Activated CD4-positive, alpha-beta T cell treated with anti-CD3 and anti-CD28 coated beads, Interleukin-2, amount 10 ng/mL, durations not matched to agents 24 days and 14 days (primary cell): ENCODE measurements at regions not wholly inside any gene's neighbourhood (a gene's known extent, or its start where the extent isn't known, plus 50 kb on each side); places are given as distances from the start of the nearest gene placed in this dataset.
A peak's percentile ranks its signal among the peaks of the same experiment; 100 is the strongest.

Experiments
- DNase-seq: peaks from one replicate; pipeline ENCODE4 v3.0.0; 2022
- H3K27ac Mint-ChIP-seq: one replicate; pipeline ENCODE4 v1.8.0; 2022; ENCODE audit warnings: mild to moderate bottlenecking, mixed read lengths
- H3K27me3 Mint-ChIP-seq: one replicate; pipeline ENCODE4 v1.8.0; 2022; ENCODE audit warnings: mixed read lengths
- H3K36me3 Mint-ChIP-seq: one replicate; pipeline ENCODE4 v1.8.0; 2022; ENCODE audit warnings: low read depth, mild to moderate bottlenecking, mixed read lengths
- H3K4me1 Mint-ChIP-seq: one replicate; pipeline ENCODE4 v1.8.0; 2021; ENCODE audit warnings: mixed read lengths
- H3K4me3 Mint-ChIP-seq: one replicate; pipeline ENCODE4 v1.8.0; 2022; ENCODE audit warnings: mild to moderate bottlenecking, moderate library complexity, mixed read lengths
- H3K9me3 Mint-ChIP-seq: one replicate; pipeline ENCODE4 v1.8.0; 2021; ENCODE audit warnings: mixed read lengths
- intact Hi-C: fragments of 100-400 bp; cut with micrococcal nuclease; formaldehyde crosslinking; loops from one replicate; pipeline ENCODE4 v1.15.1; 2023

DNA sequence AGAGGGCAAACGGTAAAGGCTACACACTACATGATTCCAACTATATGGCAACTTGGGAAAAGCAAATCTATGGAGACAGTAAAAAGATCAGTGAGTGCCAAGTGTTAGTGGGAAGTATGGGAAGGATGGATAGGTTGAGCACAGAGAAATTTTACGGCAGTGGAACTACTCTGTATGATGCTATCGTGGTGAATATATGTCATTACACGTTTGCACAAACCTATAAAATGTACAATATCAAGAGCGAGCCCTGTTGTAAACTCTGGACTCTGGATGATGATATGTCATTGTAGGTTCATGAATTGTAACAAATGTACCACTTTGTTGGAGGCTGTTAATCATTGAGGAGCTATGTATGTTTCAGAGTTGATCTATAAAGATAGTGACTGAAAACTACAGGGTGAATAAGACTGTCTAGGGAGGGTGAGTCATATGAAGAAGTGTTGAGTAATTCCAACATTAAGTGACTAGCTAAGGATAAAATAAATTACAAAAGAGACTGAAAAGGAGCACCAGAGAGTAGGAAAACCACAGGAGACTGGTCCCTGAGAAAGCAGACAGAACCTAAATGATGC, 349.2 kb upstream of the LMO3 start:
- H3K4me3 Mint-ChIP-seq: no peak overlapping the region
- H3K4me1 Mint-ChIP-seq: no peaks in the 10 kb centered on the region
- no peaks in the 10 kb centered on the region for H3K36me3 Mint-ChIP-seq
- DNase-seq: no peak
- no peaks in the 10 kb centered on the region for H3K9me3 Mint-ChIP-seq
- intact Hi-C loops: no loop called here
- H3K27ac Mint-ChIP-seq: no peak overlapping the region
- H3K27me3 Mint-ChIP-seq: no peaks in the 10 kb centered on the region

DNA sequence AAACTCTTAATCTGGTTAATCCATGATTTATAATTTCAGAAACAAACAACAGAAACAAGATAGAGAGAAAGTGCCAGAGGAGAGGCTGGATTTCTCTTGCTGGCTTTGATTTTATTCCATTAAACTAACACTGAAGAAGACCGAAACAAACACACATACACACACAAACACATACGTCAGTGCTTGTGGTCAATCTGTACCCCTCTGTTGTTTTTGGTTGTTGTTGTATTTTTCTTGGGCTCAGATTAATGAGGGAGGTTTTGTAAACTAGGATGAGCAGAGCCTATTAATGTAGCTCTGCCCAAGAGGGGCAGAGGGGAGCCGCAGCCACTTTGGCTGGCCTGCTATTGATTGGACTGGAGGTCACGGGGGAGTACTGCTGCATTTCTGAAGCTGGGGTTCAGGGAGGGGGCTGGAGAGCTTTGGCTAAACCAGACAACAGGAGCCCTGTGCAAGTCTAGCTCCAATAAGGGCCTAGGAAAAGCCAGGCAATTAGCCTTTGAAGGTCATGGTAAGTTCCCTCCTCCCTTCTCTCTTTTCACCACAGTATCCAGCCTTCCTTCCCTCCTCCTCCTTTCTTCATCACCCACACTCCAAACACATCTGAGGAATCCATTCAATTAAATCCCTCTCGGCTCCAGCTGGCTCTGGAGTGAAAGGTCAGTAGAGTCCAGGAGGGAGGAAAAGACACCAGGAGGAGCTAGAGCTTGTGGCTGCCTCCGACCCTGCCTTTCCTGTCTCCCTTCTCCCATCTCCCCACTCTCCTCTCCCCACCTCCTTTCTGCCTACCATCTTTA, 344.1 kb upstream of the LMO3 start:
- Mint-ChIP-seq H3K36me3 (no peaks in the 10 kb centered on the region), H3K27me3 (no peaks in the 10 kb centered on the region), H3K27ac (no peak overlapping the region), H3K9me3 (no peaks in the 10 kb centered on the region), H3K4me1 (no peaks in the 10 kb centered on the region), H3K4me3 (no peak overlapping the region)
- intact Hi-C loops: no loop called here
- no peak for DNase-seq

DNA sequence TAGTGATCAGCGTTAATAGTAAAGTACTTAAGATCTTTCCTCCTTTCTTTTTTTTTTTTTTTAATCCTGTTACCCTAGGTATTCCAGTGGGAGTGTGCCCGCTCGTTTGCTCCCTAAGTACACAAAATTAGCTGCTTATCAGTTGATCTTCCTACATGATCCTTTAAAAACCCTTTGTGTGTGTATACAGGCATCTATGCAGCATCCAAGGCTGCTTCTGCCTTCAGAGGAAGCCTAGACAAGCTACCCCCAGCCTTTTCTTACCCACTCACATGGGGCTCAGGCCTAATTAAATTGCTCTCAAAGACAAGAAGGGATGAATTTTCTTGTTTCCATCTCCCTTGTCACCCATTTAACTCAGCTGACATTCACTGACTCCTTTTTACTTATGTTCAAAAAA, 343.4 kb upstream of the LMO3 start:
- intact Hi-C loops: no loop called here
- H3K36me3 Mint-ChIP-seq: no peaks in the 10 kb centered on the region
- no peak overlapping the region for H3K27ac Mint-ChIP-seq

DNA sequence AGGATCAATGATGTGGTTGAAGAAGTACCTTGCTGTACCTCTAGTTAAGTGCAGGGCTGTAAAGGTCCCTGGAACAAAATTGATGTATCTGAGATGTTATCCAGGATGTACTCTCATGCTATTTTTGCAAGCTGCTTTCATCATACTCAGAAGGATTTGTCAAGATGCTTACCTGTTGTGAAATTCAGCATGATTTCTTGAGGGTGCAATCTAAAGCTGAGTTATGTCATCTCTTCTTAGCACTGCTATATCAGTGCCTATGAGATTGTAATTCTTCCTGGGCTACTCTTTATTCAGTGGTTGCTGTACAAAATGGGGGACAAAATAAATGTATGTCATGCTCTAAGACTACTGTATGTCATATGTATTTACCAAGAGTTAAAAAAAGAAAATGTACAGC, 340.7 kb upstream of the LMO3 start:
- Mint-ChIP-seq H3K36me3 (no peaks in the 10 kb centered on the region), H3K27me3 (no peaks in the 10 kb centered on the region)

More for the DNA sequence above, 343.4 kb upstream of the LMO3 start:
- Mint-ChIP-seq H3K4me1 (no peaks in the 10 kb centered on the region), H3K9me3 (no peaks in the 10 kb centered on the region), H3K4me3 (no peak overlapping the region), H3K27me3 (no peaks in the 10 kb centered on the region)
- DNase-seq: no peak

DNA sequence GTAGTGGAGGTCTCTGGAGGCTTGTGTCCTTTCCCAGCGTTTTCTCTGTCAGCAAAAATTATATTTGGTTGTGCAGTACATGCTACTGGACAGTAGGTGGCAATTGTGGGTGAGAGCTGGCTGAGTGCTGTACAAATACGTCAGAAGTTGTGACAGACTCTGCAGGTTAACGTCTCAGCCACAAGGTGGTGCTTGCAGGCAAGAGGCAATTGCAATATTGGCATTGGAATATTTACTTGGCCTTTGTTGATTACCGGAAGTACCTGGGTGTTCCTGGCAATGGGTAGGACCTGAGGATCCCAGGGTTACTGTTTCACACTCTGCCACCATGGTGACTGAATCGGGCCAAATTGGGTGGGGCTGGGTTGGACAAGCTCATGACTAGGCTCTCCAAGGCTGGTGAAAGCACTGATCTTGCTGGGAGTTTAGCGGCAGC, 333.9 kb upstream of the LMO3 start:
- Mint-ChIP-seq H3K4me1 (no peaks in the 10 kb centered on the region), H3K4me3 (no peak overlapping the region), H3K36me3 (no peaks in the 10 kb centered on the region), H3K27me3 (no peaks in the 10 kb centered on the region), H3K9me3 (peaks cover 12% of the 10 kb centered on the region), H3K27ac (no peak overlapping the region)
- intact Hi-C loops: no loop called here
- DNase-seq: peak; percentile 60

More for the DNA sequence above, 340.7 kb upstream of the LMO3 start:
- Mint-ChIP-seq H3K4me1 (no peaks in the 10 kb centered on the region), H3K9me3 (peaks cover 4% of the 10 kb centered on the region), H3K27ac (no peak overlapping the region), H3K4me3 (no peak overlapping the region)
- no peak for DNase-seq
- intact Hi-C loops: no loop called here

DNA sequence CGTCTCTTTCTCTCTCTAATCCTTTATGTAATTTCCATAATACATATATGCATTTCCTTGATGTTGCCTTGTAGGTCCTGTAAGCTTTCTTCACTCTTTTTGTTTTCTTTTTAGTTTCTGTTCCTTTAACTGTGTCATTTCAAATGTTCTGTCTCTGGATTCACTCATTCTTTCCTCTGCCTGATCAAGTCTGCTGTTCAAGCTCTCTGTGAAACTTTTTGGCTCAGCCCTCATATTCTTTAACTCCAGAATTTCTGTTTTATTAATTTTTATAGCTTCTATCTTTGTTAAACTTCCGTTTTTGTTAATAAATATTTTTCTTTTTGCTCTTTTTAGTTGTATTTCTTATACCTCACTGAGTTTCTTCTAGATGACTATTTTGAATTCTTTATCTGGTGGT, 321.3 kb upstream of the LMO3 start:
- no peak for DNase-seq
- peaks cover 9% of the 10 kb centered on the region for H3K9me3 Mint-ChIP-seq
- H3K36me3 Mint-ChIP-seq: no peaks in the 10 kb centered on the region
- H3K27me3 Mint-ChIP-seq: no peaks in the 10 kb centered on the region
- no peak overlapping the region for H3K27ac Mint-ChIP-seq
- intact Hi-C loops: no loop called here
- no peak overlapping the region for H3K4me3 Mint-ChIP-seq
- no peaks in the 10 kb centered on the region for H3K4me1 Mint-ChIP-seq

DNA sequence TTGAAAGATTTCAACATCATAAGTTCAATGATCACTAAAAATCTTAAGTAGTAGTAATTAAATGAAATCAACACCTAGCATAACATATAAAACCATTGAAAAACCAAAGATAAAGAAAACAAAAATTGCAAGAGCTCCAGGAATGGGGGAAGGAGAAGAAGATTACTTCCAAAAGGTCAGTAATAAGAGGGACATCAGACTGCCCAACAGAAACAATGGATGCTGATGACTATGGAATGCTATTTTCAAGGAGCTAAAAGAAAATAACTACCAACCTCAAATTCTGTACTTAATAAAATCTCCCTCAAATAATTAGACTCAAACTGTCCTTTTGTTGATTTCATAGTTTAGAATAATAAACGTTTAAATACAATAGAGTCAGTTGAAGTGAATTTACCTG, 314.5 kb upstream of the LMO3 start:
- H3K27ac Mint-ChIP-seq: no peak overlapping the region
- no peaks in the 10 kb centered on the region for H3K36me3 Mint-ChIP-seq
- H3K4me3 Mint-ChIP-seq: no peak overlapping the region
- H3K9me3 Mint-ChIP-seq: peaks cover 6% of the 10 kb centered on the region
- H3K4me1 Mint-ChIP-seq: no peaks in the 10 kb centered on the region
- H3K27me3 Mint-ChIP-seq: no peaks in the 10 kb centered on the region
- intact Hi-C loops: no loop called here
- no peak for DNase-seq

DNA sequence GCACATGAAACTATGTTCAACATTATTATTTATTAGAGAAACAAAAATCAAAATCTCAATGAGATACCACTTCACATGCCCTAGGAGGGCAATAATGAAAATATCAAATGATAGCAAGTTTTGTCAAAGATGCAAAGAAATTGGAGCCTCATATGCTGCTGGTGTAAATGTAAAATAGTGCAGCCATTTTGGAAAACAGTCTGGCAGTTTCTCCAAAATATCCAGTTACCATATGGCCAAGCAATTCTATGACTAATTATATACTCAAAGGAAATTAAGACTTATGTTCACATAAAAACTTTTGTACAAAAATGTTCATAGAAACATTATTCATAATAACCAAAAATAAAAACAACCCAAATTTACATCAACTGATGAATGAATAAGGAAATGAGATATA, 313.6 kb upstream of the LMO3 start:
- Mint-ChIP-seq H3K27me3 (no peaks in the 10 kb centered on the region), H3K4me1 (no peaks in the 10 kb centered on the region), H3K27ac (no peak overlapping the region), H3K9me3 (peaks cover 5% of the 10 kb centered on the region), H3K36me3 (no peaks in the 10 kb centered on the region), H3K4me3 (no peak overlapping the region)
- no peak for DNase-seq
- intact Hi-C loops: no loop called here

DNA sequence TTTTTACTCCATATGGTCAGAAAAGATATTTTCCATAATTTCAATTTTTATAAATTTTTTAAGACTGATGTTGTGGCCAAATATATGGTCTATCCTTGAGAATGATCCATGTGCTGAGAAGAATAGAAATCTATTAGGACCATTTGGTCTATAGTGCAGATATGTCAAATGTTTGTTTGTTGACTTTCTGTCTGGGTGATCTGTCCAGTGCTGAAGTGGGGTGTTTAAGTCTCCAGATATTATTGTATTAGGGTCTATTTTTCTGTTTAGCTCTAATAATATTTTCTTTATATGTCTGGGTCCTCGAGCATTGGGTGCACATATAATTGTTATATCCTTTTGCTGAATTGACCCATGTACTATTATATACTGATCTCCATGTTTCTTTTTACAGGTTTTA, 308.9 kb upstream of the LMO3 start:
- Mint-ChIP-seq H3K4me1 (no peaks in the 10 kb centered on the region), H3K9me3 (peaks cover 5% of the 10 kb centered on the region), H3K27me3 (no peaks in the 10 kb centered on the region), H3K36me3 (no peaks in the 10 kb centered on the region), H3K4me3 (no peak overlapping the region), H3K27ac (no peak overlapping the region)
- DNase-seq: no peak
- intact Hi-C loops: no loop called here

DNA sequence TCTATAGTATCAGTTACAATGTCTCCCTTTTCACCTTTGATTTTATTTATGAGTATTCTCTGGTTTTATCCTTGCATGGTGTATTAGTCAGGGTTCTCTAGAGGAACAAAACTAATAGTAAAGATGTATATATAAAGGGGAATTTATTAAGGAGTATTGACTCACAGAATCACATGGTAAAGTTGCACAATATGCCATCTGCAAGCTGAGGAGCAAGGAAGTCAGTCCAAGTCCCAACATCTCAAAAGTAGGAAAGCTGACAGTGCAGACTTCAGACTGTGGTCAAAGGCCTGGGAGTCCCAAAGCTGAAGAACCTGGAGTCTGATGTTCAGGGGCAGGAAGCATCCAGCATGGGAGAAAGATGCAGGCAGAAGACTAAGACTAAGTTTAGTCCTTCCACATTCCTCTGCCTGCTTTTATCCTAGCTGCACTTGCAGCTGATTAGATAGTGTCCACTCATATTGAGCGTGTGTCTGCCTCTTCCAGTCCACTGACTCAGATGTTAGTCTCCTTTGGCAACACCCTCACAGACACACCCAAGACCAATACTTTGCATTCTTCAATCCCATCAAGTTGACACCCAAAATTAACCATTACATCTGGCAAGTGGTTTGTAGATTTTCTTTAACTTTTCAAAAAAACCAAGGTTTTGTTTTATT, 308.0 kb upstream of the LMO3 start:
- no peaks in the 10 kb centered on the region for H3K4me1 Mint-ChIP-seq
- H3K27ac Mint-ChIP-seq: no peak overlapping the region
- intact Hi-C loops: no loop called here
- no peaks in the 10 kb centered on the region for H3K36me3 Mint-ChIP-seq
- no peak overlapping the region for H3K4me3 Mint-ChIP-seq
- peaks cover 5% of the 10 kb centered on the region for H3K9me3 Mint-ChIP-seq
- no peak for DNase-seq
- H3K27me3 Mint-ChIP-seq: no peaks in the 10 kb centered on the region

DNA sequence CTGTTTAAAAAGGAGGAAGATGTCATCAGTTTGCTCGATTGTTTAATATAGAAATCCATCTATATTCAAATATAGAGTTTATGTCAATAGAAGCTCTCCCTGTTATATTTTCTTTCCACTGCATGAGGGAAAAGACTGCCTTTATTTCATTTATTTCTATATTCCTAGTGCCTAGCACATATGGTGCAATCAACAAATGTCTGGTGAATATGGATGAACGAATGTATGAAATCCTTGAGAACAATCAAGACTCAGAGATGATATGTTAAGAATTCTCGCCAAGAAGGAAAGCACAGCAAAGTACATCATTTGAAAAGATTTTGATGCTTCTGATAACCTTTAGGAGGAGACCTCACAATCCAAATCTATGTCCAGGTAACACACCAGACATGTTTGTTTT, 296.0 kb upstream of the LMO3 start:
- Mint-ChIP-seq H3K27ac (no peak overlapping the region), H3K4me1 (no peaks in the 10 kb centered on the region), H3K9me3 (peaks cover 9% of the 10 kb centered on the region), H3K36me3 (no peaks in the 10 kb centered on the region), H3K27me3 (no peaks in the 10 kb centered on the region), H3K4me3 (no peak overlapping the region)
- no peak for DNase-seq
- intact Hi-C loops: no loop called here

DNA sequence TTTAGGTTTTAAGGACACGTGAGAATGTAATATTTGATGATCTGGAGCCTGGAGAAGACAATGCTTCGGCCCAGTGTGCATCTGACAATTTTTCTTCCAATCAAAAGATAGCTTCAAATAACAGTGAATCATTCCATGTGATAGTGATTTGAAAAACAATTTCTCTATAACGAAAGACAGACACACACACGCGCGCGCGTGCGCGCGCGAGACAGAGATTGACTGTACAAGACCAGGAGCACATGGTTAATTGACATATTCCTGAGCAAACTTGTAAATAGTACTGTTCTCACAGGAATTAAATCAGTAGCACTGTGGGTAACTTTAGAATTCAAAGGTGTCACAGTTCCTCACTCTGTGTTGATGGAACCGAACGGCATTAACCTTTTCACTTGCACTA, 287.5 kb upstream of the LMO3 start:
- Mint-ChIP-seq H3K9me3 (no peaks in the 10 kb centered on the region), H3K4me3 (no peak overlapping the region), H3K27ac (no peak overlapping the region), H3K36me3 (no peaks in the 10 kb centered on the region), H3K4me1 (no peaks in the 10 kb centered on the region), H3K27me3 (no peaks in the 10 kb centered on the region)
- intact Hi-C loops: no loop called here
- DNase-seq: no peak

DNA sequence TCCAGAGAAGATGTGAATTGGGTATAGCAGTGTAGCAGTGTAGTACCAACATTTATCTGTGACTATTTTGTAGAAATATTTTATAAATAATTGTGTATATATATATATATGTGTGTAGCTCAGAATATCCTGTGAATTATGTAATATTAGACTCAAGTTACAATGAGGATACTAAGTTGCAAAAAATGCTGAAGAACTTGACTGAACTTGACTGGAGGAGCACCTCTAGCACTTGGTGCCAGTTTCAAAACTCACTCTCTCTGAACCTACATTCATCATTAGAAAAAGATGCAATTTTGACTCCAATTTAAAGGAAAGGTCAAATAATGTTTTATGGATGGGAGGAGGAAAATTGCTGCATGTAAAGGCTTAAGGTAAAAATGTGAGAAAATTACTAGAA, 285.7 kb upstream of the LMO3 start:
- no peak overlapping the region for H3K4me3 Mint-ChIP-seq
- no peak overlapping the region for H3K27ac Mint-ChIP-seq
- H3K36me3 Mint-ChIP-seq: no peaks in the 10 kb centered on the region
- no peaks in the 10 kb centered on the region for H3K4me1 Mint-ChIP-seq
- intact Hi-C loops: no loop called here
- no peak for DNase-seq
- H3K27me3 Mint-ChIP-seq: no peaks in the 10 kb centered on the region
- H3K9me3 Mint-ChIP-seq: no peaks in the 10 kb centered on the region

DNA sequence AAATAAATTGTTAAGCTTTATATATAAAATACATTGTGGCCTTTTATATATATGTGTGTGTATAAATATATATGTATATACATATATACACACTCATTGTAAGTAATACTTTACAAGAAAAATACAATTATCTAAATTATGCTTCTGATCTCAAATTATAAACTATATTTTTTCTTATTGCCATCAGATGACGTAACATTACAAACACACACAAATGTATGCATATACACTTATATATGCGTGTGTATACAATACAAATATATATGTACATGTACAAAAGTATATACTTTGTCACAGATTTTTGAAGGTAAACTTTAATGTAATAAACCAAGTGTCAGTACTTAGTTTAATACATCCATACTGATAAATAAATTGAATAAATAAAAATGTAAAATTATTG, 278.9 kb upstream of the LMO3 start:
- DNase-seq: no peak
- no peak overlapping the region for H3K27ac Mint-ChIP-seq

More for the DNA sequence above, 278.9 kb upstream of the LMO3 start:
- Mint-ChIP-seq H3K36me3 (no peaks in the 10 kb centered on the region), H3K4me3 (no peak overlapping the region), H3K27me3 (no peaks in the 10 kb centered on the region), H3K4me1 (no peaks in the 10 kb centered on the region), H3K9me3 (no peaks in the 10 kb centered on the region)
- intact Hi-C loops: no loop called here
